Epithelial cell of prostate (primary cell): ENCODE measurements at regions not wholly inside any gene's neighbourhood (a gene's known extent, or its start where the extent isn't known, plus 50 kb on each side); places are given as distances from the start of the nearest gene placed in this dataset.

ENCODE experiments used
- DNase-seq: peaks from one replicate; pipeline ENCODE4 v3.0.0-alpha.2; 2011; ENCODE audit warnings: low read depth, low spot score
- H3K27ac ChIP-seq: fragments of 450-650 bp; 2 replicates; pipeline ENCODE4 v1.5.1; 2017; ENCODE audit warnings: mild to moderate bottlenecking

- no peak overlapping the region for H3K27ac ChIP-seq
- no peak for DNase-seq
These were observed 196.6 kb downstream of the PLK2 start for GRCh38 chr5:58263296-58263695.

- H3K27ac ChIP-seq, result peak overlapping the region; percentile 13
- DNase-seq, result no peak
These were observed 197.7 kb downstream of the PLK2 start for GRCh38 chr5:58262226-58262625.

- peak overlapping the region; percentile 13 for H3K27ac ChIP-seq
- DNase-seq, result no peak
These were observed 198.3 kb downstream of the PLK2 start for GRCh38 chr5:58261605-58262004.

GRCh38 chr5:58260243-58260642, 199.6 kb downstream of the PLK2 start:
- DNase-seq, result no peak
- H3K27ac ChIP-seq, result peak overlapping the region; percentile 80

GRCh38 chr5:58259685-58260152, 200.2 kb downstream of the PLK2 start:
- DNase-seq, result peak; percentile 89

GRCh38 chr5:58258984-58259684, 200.8 kb downstream of the PLK2 start:
- H3K27ac ChIP-seq, result peak overlapping the region; percentile 80
- no peak for DNase-seq

More at GRCh38 chr5:58259685-58260152, 200.2 kb downstream of the PLK2 start:
- peak overlapping the region; percentile 80 for H3K27ac ChIP-seq

GRCh38 chr5:58255970-58256369, 203.9 kb downstream of the PLK2 start:
- no peak overlapping the region for H3K27ac ChIP-seq

GRCh38 chr5:58255386-58255785, 204.5 kb downstream of the PLK2 start:
- H3K27ac ChIP-seq, result no peak overlapping the region
- no peak for DNase-seq

More at GRCh38 chr5:58255970-58256369, 203.9 kb downstream of the PLK2 start:
- DNase-seq, result no peak

- DNase-seq, result no peak
- no peak overlapping the region for H3K27ac ChIP-seq
These were observed 211.7 kb downstream of the PLK2 start for GRCh38 chr5:58248221-58248620.

GRCh38 chr5:58246461-58246944, 213.4 kb downstream of the PLK2 start:
- DNase-seq, result no peak

GRCh38 chr5:58245476-58245840, 214.4 kb downstream of the PLK2 start:
- H3K27ac ChIP-seq, result no peak overlapping the region
- DNase-seq, result no peak

More at GRCh38 chr5:58246461-58246944, 213.4 kb downstream of the PLK2 start:
- H3K27ac ChIP-seq, result no peak overlapping the region

- no peak overlapping the region for H3K27ac ChIP-seq
- no peak for DNase-seq
These were observed 214.9 kb downstream of the PLK2 start for GRCh38 chr5:58244819-58245475.

- no peak for DNase-seq
- H3K27ac ChIP-seq, result peak overlapping the region; percentile 68
These were observed 218.5 kb downstream of the PLK2 start for GRCh38 chr5:58241389-58241788.

GRCh38 chr5:58240322-58240721, 219.6 kb downstream of the PLK2 start:
- H3K27ac ChIP-seq, result peak overlapping the region; percentile 68
- DNase-seq, result no peak

GRCh38 chr5:58239731-58240130, 220.2 kb downstream of the PLK2 start:
- DNase-seq, result no peak
- peak overlapping the region; percentile 68 for H3K27ac ChIP-seq

- DNase-seq, result no peak
- H3K27ac ChIP-seq, result peak overlapping the region; percentile 68
These were observed 220.8 kb downstream of the PLK2 start for GRCh38 chr5:58239045-58239444.

GRCh38 chr5:58236498-58236897, 223.4 kb downstream of the PLK2 start:
- no peak for DNase-seq
- H3K27ac ChIP-seq, result no peak overlapping the region

- no peak overlapping the region for H3K27ac ChIP-seq
- DNase-seq, result peak; percentile 75
These were observed 224.6 kb downstream of the PLK2 start for GRCh38 chr5:58235299-58235698.

- no peak overlapping the region for H3K27ac ChIP-seq
- DNase-seq, result no peak
These were observed 227.8 kb downstream of the PLK2 start for GRCh38 chr5:58232130-58232529.

GRCh38 chr5:58231041-58231440, 228.8 kb downstream of the PLK2 start:
- DNase-seq, result no peak
- no peak overlapping the region for H3K27ac ChIP-seq

- no peak overlapping the region for H3K27ac ChIP-seq
- DNase-seq, result no peak
These were observed 231.0 kb downstream of the PLK2 start for GRCh38 chr5:58228896-58229295.
